GM12874 (cell line): ENCODE measurements at regions not wholly inside any gene's neighbourhood (a gene's known extent, or its start where the extent isn't known, plus 50 kb on each side); places are given as distances from the start of the nearest gene placed in this dataset.

Experiments
- CTCF ChIP-seq: IDR thresholded peaks from 2 replicates; pipeline ENCODE4 v1.5.1; 2011; ENCODE audit warnings: low read depth, mild to moderate bottlenecking, control low read depth, low read length, moderate library complexity; ENCODE audit not compliant: insufficient read depth

DNA sequence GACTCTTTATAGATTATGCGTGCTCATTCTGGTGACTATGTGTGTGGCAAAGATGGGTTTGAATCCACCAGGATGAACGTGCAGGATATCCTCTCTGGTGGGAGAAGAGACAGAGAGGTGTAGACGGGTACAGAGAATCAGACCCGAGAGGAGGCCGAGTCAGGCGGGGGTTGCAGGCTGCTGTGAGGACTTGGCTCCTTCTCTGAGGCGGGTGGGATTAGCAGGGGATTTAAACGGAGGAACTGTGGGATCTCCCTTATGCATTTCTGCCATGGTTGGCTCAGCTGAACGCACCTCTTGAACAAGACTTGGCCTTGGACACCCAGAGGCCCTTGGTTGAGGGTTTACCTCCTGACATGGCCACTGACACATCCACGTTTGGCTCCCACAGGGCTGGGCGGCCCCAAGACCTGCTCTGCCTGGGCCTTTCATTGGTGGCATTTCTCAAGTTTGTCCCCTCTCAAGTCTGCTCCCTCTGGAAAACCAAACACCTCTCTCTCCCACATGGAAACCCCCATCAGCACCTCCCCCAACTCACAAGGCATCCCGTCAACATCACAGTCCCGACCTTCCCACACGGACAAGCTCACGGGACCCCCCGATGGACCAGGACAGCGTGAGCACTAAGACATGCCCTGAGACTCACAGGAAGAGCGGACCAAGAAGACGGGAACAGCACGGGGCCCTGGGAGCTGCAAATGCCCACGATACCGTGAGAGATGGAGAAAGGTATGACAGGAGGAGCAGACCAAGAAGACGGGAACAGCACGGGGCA is 158.3 kb downstream of the RTP5 start:
- TF ChIP-seq CTCF, result no peak

DNA sequence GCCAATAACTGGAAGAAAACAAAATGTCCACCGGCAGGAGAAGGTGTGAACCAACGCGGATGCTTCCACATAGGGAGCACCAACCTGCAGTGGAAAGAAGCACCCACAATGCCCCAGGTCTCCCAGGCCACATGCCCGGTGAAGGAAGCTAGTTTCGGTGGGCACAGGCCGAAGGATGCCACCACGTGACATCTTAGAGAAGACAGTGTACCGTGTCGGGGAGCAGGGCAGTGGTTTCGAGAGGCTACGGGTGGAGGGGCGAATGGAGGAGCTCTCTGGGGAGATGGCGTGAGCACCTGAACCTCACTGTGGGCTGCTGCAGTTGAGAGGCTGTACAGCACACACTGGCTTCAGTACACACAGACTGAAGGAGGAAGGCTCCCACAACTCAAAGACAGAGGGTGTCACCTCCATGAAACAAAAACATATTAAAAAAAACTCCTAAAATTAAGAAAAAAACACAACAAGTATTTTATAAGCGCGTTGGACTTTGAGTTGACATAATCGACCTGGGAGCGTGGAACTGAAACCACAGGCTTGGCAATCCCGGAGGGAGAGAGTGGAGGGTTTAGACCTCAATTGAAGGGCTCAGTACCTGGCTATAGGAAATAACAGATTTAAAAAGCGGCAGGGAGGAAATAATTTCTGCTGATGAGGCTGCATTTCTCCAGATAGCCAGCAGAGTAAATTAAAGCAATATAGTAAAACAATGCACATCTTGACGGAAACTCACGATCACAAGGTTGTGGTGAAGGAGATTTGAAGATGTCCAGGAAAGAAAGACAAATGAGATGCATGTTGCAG is 160.1 kb downstream of the RTP5 start:
- peak; percentile 10; the same call in 1 of the 2 replicates for TF ChIP-seq CTCF

GRCh38 chr2:242030226-242030575 is 160.7 kb downstream of the RTP5 start:
- no peak for TF ChIP-seq CTCF

DNA sequence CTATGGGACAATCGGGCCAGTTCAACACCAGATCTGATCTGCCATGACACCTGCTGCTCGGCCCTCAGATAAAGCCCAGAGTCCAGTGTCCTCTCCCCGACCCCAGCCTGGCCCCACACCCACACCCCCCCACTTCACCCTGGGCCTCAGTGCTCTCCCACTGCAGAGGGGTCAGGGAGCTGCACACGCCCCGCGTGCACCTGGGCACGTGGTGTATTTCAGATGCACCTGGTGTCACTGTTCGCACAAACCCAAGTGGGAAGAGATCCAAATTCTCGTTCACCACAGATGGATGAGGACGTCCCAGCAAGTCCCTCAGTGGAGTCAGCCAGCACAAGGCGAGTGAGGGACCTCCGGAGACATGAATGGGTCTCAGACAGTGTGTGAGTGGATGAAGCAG is 161.3 kb downstream of the RTP5 start:
- no peak for TF ChIP-seq CTCF

GRCh38 chr2:242031481-242032019 is 162.0 kb downstream of the RTP5 start:
- no peak for TF ChIP-seq CTCF

- TF ChIP-seq CTCF, result no peak
These were observed 163.5 kb downstream of the RTP5 start for GRCh38 chr2:242032780-242033656.
